PFSK-1 (cell line): ENCODE measurements at regions not wholly inside any gene's neighbourhood (a gene's known extent, or its start where the extent isn't known, plus 50 kb on each side); places are given as distances from the start of the nearest gene placed in this dataset.

Experiments
- FOXP2 ChIP-seq: optimal IDR thresholded peaks from 2 replicates; pipeline ENCODE3; 2011; ENCODE audit warnings: borderline replicate concordance, control low read depth, inconsistent platforms; ENCODE audit not compliant: insufficient read depth; ENCODE audit errors: extremely low read length, extremely low read depth
- POLR2AphosphoS5 ChIP-seq: IDR thresholded peaks from 2 replicates; pipeline ENCODE4 v1.6.1; 2012; ENCODE audit warnings: low read depth, mild to moderate bottlenecking, control low read depth, low read length, moderate library complexity
- SIN3A ChIP-seq: IDR thresholded peaks from 2 replicates; pipeline ENCODE4 v1.6.1; 2012; ENCODE audit warnings: mild to moderate bottlenecking, low read length, moderate library complexity, borderline replicate concordance; ENCODE audit not compliant: insufficient read depth
- TAF1 ChIP-seq: IDR thresholded peaks from 2 replicates; pipeline ENCODE4 v1.6.1; 2012; ENCODE audit warnings: low read length, control low read depth, borderline replicate concordance; ENCODE audit not compliant: insufficient read depth
- TF ChIP-seq, protein P1 (sequence below), 2 experiments: IDR thresholded peaks; 2 replicates each; pipeline versions ENCODE4 v1.6.1 to v1.8.0; 2011 to 2012; ENCODE audit warnings: low read depth in 2 of 2, low read length in 2 of 2, control low read depth in 1 of 2, inconsistent platforms in 1 of 2, mild to moderate bottlenecking in 1 of 2, moderate library complexity in 1 of 2; ENCODE audit not compliant: insufficient read depth in 1 of 2

- TF ChIP-seq FOXP2 (no peak), POLR2AphosphoS5 (no peak), SIN3A (no peak), TAF1 (no peak)
- TF ChIP-seq, protein P1, sequence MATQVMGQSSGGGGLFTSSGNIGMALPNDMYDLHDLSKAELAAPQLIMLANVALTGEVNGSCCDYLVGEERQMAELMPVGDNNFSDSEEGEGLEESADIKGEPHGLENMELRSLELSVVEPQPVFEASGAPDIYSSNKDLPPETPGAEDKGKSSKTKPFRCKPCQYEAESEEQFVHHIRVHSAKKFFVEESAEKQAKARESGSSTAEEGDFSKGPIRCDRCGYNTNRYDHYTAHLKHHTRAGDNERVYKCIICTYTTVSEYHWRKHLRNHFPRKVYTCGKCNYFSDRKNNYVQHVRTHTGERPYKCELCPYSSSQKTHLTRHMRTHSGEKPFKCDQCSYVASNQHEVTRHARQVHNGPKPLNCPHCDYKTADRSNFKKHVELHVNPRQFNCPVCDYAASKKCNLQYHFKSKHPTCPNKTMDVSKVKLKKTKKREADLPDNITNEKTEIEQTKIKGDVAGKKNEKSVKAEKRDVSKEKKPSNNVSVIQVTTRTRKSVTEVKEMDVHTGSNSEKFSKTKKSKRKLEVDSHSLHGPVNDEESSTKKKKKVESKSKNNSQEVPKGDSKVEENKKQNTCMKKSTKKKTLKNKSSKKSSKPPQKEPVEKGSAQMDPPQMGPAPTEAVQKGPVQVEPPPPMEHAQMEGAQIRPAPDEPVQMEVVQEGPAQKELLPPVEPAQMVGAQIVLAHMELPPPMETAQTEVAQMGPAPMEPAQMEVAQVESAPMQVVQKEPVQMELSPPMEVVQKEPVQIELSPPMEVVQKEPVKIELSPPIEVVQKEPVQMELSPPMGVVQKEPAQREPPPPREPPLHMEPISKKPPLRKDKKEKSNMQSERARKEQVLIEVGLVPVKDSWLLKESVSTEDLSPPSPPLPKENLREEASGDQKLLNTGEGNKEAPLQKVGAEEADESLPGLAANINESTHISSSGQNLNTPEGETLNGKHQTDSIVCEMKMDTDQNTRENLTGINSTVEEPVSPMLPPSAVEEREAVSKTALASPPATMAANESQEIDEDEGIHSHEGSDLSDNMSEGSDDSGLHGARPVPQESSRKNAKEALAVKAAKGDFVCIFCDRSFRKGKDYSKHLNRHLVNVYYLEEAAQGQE (IDR thresholded peaks at IDR 0.05; ENCODE audit: insufficient read depth in 1 of 2, low read depth in 2 of 2, low read length in 2 of 2): no peak
Measured at GRCh38 chr13:87972568-87972967, 301.4 kb downstream of the SLITRK5 start.

GRCh38 chr13:87975035-87975434 is 303.9 kb downstream of the SLITRK5 start:
- TF ChIP-seq, protein P1 (IDR thresholded peaks at IDR 0.05; ENCODE audit: insufficient read depth in 1 of 2, low read depth in 2 of 2, low read length in 2 of 2): no peak
- TF ChIP-seq POLR2AphosphoS5 (no peak), TAF1 (no peak), SIN3A (no peak), FOXP2 (no peak)

GRCh38 chr13:87981416-87981815 is 310.2 kb downstream of the SLITRK5 start:
- TF ChIP-seq POLR2AphosphoS5: no peak
- TF ChIP-seq, protein P1 (IDR thresholded peaks at IDR 0.05; ENCODE audit: insufficient read depth in 1 of 2, low read depth in 2 of 2, low read length in 2 of 2): no peak
- TF ChIP-seq TAF1: no peak
- TF ChIP-seq FOXP2: no peak

- TF ChIP-seq SIN3A (no peak), FOXP2 (no peak), TAF1 (no peak), POLR2AphosphoS5 (no peak)
- TF ChIP-seq, protein P1 (IDR thresholded peaks at IDR 0.05; ENCODE audit: insufficient read depth in 1 of 2, low read depth in 2 of 2, low read length in 2 of 2): no peak
Measured at GRCh38 chr13:87982400-87982799, 311.2 kb downstream of the SLITRK5 start.
